Hematopoietic multipotent progenitor cell treated with erythropoietin and hydrocortisone succinate and interleukin-3 and kit ligand, for 6 days (in vitro differentiated cells): ENCODE measurements at regions not wholly inside any gene's neighbourhood (a gene's known extent, or its start where the extent isn't known, plus 50 kb on each side); places are given as distances from the start of the nearest gene placed in this dataset.

Source experiments
- DNase-seq: peaks from one replicate; pipeline ENCODE4 v3.0.0-alpha.2; 2015

DNA sequence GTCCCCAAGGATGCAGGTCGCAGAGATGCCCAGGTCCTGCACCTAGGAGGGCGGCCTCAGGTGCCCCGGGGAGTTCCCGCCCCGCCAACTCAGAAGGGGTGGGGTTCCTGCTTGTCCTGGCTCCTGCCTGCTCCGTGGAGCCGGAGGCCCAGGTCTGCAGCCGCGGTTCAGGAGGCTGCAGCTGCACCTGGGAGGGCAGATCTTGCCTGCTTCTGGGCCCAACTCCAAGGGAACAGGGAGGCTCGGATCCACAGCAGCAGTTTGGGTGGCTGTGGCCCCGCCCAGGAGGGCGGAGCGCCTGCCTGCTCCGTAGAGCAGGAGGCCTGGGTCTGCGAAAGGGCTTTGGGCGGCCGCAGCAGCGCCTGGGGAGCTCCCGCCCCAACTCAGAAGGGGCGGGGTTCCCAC is 108.2 kb upstream of the EGR2 start:
- DNase-seq, result no peak

DNA sequence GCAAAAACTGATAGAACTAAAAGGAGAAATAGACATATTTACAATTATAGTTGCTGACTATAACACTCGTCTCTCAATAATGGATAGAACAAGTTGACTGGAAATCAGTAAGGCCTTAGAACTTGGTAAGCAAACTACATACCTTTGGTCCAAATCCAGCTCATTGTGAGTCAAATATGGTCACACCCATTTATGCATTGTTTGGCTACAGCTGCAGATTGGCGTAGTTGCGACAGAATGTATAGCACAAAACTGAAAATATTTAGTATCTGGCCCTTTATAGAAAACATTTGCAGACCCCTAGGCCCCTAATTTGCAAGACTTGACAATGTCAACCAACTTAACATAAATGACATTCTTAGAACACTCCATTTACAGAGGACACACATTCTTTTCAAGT is 103.6 kb upstream of the EGR2 start:
- DNase-seq, result no peak

DNA sequence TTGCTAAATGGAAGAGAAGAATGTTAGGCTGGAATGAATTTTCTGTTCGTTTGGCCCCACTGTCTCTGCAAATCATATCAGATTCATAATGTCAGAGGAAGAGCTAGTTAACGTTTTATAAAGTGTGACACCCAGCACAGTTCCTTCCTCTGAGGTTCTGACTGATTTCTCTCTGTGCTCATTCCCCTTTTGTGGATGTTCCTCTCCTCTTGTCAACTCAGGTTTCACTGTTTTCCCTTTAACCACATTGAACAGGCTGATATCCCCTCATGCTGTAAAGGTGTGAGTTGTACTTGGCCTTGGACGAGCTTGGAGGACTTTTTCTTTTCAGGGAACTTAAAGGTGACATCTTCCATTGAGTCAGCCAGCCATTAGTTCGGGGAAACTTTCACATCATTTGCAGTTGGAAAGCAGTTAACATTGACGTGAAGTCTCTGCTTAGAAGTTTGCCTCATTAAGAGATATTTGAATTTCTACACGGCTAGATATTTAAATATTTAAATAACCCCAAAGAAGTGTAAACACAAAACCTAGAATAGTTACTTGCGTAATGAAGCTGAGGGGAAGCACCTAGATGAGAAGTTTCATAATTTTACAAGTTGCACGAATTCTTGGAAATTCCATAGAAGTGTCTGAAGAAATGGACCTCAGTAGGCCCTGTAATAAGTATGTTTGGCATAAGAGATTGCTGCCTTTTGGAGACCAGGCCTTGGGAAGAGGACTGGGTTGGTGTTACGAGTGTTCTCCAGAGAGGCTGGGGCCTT is 101.5 kb upstream of the EGR2 start:
- DNase-seq, result no peak

DNA sequence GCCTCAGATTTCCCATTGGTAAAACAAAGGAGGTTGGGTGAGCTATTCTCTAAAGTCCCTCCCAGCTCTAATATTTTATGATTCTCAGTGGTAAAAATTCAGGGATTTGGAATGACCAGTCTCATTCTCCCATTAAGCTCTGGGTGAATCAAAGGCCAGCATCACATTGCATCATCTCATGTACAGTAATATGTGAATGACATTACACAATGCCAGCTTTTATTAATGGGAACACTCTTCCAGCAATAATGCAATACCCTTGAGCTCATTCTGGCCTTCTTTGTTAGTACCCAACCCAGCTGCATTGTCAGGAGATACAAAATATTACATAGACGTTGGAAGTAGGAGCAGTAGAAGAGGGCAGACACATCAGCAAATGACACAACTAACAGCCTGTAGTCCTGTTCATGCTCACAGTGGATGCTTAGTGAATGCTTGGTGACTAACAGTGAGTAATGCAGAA is 100.0 kb upstream of the EGR2 start:
- no peak for DNase-seq

DNA sequence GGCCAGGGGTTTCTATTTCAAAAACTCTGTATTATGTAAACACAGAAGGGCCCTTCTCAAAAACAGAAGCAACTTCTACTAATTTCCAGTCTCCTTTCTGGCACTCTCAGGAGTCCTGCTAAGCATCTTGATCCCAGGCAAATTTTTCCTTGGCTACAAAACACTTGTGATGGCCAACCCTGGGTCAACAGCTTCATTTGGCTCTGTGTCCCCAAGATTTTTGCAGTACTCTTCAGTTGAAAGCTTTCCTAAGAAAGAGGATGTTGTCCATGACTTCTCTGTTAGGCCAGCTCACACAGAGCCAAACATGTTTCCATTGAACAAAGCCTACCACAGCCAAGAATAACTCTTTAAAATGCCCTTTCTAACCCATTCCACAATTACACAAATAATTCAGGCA is 99.0 kb upstream of the EGR2 start:
- DNase-seq, result no peak

DNA sequence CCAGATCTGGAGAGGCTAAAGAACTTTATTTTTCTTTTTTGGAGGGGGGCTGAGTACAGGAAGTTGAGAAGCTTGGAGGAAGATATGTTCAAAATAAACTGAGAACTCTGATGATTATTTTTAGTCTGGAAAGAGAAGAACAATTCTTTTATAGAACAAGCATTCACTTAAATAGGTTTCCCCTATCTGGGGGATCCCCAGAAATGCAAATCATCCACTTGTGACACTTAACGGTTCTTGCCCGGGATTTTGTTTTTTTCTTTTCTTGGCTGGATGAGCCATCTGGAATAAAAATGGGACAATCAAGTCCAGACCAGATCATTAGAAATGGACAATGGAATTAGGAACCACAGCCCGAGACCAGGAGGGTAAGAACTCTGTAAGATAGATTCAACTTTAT is 95.9 kb upstream of the EGR2 start:
- DNase-seq, result no peak

DNA sequence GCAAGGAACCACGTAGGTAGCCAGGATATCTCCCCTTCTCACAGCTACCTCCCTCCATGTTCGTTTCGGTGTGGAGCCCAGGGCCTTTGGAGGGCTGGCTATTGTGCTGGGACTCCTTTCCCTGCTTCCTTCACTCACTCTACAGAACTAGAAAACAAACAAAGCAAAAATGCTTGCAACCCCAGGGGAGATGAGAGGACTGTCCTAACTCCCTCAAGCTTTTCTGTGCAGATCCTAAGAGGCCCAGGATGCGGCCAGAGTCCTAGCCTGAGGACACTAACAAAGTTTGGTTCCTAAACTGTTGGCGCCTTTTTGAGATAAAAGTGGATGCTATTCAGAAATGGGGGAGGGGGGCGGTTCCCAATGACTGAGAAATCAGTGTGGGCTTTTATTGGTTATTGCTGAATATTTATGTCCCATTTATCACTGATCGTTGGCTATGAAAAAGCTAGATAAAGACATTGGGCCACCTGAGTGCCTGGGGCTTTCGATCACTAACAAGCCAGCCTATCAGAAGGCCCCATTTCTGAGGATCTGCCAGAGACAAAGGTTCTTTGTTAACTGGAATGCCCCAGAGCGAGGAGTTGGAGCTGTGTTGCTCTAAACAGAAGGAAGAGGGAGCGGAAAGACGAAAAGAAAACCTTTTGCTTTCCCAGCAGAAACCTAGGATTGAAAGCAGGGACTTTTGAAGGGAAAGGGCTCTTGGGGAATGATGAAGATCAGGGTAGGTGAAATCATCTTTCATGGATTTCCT is 95.2 kb upstream of the EGR2 start:
- no peak for DNase-seq

DNA sequence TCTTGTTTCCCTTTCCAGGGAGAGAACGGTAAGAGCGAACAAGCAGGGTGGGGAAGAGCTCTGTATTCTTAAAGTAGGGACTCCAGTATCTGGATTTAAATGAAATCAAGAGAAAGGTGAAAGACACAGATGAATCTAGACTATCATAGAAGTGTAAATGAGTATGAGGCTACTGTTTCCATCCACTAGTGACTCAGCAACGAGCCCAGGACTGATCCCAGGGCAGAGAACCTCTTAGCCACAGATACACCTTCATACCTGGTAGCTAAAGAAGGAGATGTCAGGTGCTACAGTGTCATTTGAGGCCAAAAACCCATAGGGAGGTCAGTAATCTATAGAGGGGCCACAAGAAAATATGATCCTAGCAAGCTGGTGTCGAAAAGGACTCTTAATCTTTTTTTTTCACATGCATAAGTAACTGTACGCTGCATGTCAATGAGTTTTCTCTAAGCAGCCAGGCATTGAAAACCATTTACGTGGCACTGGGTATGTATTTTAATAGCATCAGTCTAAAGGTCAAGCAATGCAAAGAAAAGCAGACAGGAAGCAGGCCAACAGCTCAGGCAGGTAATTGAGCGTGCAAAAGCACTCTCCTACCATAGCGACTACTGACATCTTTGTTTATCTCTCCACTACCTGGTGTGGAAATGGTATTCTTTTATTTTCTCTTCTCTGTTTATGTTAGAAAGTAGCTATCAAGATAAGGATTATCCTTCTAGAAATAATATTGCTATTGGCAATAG is 91.5 kb upstream of the EGR2 start:
- DNase-seq, result no peak

DNA sequence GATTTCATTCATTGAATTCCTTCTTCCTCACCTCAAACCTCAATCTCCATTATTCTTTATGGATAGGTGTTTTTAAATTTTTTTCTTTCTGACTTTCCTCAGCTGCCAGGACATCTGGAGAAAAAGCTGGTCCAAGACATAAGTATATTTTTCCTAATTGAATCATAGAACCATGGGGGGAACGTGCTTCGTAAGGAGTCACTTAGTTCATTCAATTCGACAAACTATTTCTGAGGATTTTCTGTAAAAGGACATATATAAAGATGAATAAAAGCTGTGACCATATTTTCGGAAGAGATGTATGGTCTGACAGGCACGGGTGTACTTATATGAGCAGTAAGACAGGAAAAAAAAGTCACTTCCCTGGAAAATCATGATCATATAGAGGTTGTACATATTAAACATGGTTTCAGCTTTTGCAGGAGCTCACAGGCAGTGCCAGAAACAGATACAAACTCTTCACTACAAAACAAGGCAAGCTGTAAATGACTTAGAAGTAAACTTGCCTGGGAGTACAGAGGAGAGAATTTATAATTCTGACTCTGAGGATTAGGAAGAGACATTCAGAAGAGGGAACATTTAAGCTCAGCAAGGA is 88.2 kb upstream of the EGR2 start:
- no peak for DNase-seq

DNA sequence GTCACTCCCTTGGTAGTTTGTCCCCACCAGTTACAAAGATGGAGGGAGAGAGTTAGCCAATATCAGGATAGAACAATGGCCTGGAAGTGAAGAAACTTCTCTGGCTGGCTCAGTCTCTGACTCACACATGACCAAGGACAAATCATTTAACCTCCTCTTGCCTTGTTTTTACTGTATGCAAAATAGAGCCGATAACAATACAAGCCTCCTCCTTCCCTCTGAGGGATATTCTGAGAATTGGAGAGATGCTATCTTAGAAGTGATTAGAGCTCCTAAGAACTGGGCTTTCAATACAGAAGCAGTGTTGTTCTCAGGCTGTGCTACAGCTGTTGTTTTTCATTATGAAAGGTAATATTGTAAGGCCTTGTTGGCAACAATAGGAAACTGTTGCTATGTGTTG is 87.7 kb upstream of the EGR2 start:
- DNase-seq, result no peak

DNA sequence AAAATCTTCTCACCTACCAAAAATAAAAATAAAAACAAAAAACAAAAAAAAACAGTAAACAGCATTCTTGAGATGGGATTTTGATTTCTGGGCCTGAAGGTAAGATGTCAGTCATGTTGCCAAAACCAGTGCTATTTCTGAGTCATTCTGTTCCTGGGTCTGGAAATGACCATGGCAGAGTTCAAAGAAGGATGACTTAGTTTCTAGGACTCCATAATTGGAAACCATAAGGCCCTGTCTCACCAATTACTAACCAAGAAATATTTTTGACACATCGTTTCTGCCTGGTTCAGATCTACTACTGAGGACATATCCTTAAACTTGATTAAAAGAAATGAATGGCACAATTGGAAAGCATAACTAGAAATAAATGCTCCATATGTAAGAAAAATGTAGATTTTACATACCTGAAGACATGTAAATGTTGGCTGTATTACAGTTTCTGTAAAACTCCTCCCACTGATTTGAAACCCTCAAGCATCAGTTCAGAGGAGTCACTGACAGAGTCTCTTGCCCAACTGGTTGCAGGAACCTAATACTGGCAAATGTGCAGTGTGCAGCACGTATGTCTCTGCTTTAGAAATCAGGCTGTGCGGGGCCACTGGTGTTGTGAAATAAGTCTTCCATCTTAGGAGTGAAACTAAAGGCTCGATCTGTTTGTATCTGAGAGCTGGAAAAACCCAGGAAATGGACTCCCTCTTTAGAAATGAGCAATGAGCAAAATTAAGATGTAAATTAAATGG is 84.8 kb upstream of the EGR2 start:
- DNase-seq, result no peak

DNA sequence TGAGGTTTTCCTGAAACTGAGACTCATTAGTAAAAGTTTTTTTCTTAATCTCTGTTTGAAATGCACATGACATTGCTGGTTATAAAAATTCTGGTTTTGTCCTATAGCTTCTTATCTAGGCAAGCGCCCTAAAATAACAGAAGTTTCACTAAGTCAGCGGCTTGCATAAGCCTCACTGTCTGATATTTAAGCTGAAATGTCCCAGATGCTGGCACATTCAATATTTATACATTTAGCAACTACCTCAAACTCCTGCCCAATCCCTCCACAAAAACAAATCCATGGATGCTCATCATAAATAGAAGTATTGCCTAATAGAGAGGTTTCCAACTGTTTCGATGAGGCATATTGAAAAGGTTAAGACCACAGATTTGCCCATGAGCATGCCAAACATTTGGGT is 83.1 kb upstream of the EGR2 start:
- DNase-seq, result no peak

DNA sequence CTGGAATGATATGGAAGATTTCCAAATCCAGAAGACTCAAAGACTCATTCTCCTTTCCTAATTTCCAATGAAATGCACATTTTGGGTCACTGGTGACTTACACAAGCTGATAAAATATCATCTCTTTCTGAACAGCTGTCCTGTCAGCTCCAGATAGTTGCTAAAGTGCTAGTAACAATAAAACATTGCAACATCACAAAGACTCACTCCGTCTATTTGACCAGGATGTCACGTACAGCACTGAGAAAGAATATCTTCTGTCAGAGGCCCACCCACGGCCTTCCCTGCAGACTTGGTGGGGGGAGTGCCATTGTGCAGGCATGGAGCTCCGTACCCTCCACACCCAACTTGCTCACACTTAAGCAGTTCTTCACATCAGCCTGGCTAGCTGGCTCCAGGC is 78.9 kb upstream of the EGR2 start:
- no peak for DNase-seq

DNA sequence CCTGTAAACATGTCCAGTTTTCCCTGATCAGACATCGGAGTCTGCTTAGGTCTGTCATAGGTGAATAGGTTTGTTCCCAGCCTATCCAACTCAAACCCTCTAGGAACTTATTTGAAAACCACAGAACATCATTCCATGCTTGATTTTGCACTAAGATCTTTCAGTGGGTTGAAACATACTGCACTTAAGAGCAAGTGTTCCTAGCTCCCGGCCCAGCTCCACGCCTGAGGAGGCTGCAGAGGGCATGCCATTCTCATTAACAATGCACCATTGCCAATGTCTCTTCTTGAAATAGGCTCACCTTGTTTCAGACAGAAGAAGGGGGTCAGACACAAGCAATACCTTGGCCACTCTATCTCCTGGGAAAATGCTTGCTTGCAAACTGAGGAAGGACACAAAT is 78.0 kb upstream of the EGR2 start:
- DNase-seq, result no peak

DNA sequence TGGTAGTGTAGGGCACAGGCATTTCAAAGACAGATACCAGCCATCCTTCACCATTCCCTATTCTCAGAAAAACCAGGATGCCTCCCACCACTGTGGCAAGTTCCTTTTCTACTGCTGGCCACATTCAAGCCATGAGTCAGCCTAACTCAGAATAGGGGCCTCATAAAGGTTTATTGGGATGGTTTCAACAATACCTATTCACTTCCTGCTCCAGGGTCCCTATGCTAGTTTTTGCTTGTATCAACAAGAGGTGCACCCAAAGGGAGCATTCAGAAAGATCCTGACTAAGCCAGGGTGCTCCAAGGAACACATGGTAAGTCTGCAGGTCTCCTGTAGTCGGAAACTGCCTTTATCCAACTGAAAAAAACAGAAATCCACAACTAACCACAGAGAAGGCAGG is 76.9 kb upstream of the EGR2 start:
- no peak for DNase-seq

DNA sequence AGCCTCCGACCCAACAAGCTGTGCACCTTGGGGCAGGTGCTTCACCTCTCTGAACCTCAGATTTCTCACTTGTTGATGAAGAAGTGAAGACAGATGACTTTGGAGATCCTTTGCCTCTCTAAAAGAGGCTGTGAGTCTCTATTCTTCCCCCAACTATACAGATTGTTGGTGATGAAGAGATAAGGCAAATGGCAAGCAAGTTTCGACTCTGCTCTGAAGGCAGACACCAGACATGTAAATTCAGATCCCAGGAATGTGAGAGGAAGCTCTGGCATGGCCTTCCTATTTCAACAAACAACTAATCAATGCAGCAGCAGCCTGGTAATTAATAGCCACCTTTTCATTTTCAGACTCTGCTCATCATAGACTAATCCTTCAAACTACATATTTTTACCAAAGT is 74.2 kb upstream of the EGR2 start:
- DNase-seq, result no peak

DNA sequence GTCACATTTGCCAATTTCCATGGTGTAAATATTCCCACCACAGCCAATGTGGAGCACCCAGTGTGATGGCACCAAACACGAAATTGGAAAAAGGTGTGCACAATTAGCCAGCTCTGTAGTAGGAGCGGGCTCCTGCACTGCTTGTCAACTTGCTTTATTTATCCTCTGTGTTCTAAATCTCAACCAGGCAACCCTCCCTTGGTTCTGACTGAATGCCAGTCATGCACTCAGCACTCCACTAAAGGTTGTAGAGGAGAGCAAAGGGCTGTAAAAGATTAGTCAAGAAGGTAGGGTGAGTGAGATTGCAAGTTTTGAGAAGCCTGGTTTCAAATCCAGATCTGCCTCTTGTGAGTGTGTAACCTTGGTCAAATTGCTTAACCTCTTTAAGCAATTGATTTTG is 71.5 kb upstream of the EGR2 start:
- no peak for DNase-seq

DNA sequence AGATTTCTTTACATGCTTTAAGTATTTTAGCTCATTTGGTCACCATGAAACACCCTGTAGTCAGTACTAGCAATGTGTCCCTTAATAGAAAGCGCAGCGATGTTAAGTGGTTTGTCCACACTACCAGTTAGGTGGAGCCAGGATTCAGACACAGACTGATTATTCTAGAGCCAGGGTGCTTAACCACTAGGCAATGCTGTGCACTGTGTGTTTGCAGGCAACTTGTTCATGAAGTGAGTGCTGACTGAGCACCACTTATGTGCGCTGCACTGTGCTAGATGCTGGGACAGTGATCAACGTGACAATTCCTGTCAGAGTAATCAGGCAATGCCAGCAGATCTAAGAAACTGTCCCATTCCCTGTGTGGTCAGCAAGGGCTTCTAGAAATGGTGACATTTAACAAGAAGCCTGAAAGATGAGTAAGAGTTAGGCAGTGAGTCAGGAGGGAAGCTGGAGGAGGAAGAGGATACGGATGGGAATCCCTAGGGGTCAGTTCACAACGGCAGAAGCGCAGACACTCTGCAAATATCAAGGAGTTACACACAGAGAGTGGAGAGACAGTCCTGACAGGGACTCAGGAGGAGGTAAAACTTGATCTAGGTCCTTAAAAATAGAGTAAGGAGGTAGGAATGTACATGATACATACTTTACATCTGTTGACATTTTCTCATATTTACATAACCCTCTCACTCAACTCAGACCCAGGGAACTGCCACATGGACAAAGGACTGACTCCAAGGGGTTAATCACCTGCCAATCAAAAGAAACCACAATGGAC is 69.7 kb upstream of the EGR2 start:
- DNase-seq, result no peak

DNA sequence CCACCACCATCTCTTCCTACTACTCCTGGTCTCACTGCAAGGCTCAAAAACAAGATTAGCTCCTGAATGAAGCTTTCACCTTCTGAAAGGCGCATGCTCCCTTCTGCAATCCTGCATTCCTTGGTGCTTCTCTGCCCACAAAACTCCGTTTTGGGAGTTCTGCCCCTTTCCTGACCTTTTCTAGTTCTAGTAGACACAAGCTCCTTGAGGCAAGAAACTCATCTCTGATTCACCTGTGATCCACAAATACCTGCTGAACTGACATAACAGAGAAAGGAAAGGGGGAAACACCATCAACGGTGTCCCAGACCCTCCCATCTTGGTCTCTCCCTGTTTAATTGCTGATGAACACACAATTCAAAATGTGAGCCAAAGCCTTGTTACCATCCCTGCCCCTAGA is 64.0 kb upstream of the EGR2 start:
- DNase-seq, result no peak

DNA sequence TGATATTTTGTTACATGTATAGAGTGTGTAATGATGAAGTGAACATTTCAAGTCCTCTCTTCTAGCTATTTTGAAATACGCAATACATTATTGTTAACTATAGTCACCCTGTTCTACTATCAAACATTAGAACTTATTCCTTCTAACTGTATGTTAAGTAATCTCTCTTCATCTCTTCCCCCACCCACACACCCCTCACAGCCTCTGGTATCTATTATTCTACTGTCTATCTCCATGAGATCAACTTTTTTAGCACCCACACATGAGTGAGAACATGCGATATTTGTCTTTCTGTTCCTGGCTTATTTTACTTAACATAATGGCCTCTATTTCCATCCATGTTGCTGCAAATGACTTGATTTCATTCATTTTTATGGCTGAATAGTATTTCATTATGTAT is 57.7 kb upstream of the EGR2 start:
- DNase-seq, result no peak

DNA sequence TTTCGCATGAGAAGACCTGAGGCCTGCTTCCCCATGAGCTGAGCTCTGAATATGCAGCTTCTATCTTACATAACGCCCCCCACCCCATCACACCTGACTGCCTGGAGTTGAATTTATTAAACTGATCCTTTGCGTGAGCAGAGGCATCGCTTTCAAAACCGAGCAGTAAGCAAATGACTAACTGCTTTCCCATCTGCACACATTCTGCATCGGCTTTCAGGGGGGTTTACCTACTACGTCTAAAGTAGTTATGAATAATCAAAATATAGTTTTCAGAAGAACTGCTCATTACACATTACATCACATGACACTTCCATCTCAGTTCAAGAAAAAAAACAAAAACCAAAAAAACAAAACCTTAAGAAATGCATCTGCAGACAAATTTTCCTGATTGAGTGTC is 54.7 kb upstream of the EGR2 start:
- DNase-seq, result no peak

DNA sequence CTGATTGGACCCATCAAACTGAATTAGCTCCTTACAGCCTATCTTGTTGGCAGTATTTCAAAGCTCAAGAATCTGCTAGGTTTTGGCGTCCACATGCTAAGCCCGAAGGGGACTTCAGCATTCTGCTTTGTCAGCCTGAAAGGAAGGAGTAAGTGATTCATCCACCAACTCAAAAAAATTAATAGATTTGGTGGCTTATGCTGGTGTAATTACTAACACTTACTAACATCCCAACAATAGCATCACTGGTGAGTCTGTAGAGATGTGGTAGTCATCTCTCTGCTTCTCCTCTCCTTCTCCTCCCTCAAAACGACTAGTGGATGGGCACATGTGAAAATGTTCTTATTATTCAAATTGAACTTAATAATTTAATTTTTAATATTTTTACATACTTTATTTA is 53.8 kb upstream of the EGR2 start:
- DNase-seq, result no peak
